T-cell (primary cell): ENCODE measurements at regions not wholly inside any gene's neighbourhood (a gene's known extent, or its start where the extent isn't known, plus 50 kb on each side); places are given as distances from the start of the nearest gene placed in this dataset.
"Not testable (repeated sequence)": the region's sequence is repeated elsewhere in the genome, so short reads cannot be mapped to it uniquely, and the experiment has no call there.

Experiments
- ATAC-seq, 4 experiments: fragments of 200-7000 bp in 3 of 4; fragments of 150-1000 bp in 1 of 4; cut with Tn5 transposase; replicated peaks in 1 of 4; 1 replicate in 3 of 4; 2 replicates in 1 of 4; pipeline ENCODE4 v1.10.0; 2021; ENCODE audit warnings: moderate library complexity in 3 of 4, mild to moderate bottlenecking in 2 of 4, moderate number of reproducible peaks in 1 of 4
- CTCF ChIA-PET, 2 donors: fragments of 300-600 bp; sonication (Branson Sonifier 250); formaldehyde crosslinking; loops; one replicate each; lab custom pipeline; 2022; ENCODE audit warnings: antibody characterized with exemption in 2 of 2; lab: Charles Lee
- POLR2A ChIA-PET, 2 donors: fragments of 300-600 bp; sonication (Branson Sonifier 250); formaldehyde crosslinking; loops; one replicate each; lab custom pipeline; 2022; ENCODE audit warnings: antibody characterized with exemption in 2 of 2; lab: Charles Lee
- DNase-seq, 35 experiments: peaks; one replicate each; pipeline versions ENCODE4 v3.0.0 to v3.0.0-alpha.2; 2013 to 2023
- H3K27ac ChIP-seq: one replicate; pipeline ENCODE4 v1.5.1; 2013; ENCODE audit warnings: low read length
- H3K27me3 ChIP-seq, 2 experiments: replicated peaks in 1 of 2; 1 replicate in 1 of 2; 2 replicates in 1 of 2; pipeline versions ENCODE4 v1.6.1 to v1.7.0; 2013; ENCODE audit warnings: low read length in 1 of 2, mixed read lengths in 1 of 2; ENCODE audit not compliant: control insufficient read depth in 2 of 2, insufficient read depth in 2 of 2; ENCODE audit errors: extremely low read depth in 1 of 2
- H3K36me3 ChIP-seq, 2 donors: 1 replicate in 1 of 2; 2 replicates in 1 of 2; pipeline versions ENCODE4 v1.6.1 to v1.7.0; 2013; ENCODE audit warnings: low read length in 1 of 2; ENCODE audit not compliant: control insufficient read depth in 2 of 2, insufficient read depth in 1 of 2; ENCODE audit errors: extremely low read depth in 1 of 2
- H3K4me1 ChIP-seq, 2 experiments: 1 replicate in 1 of 2; 2 replicates in 1 of 2; pipeline versions ENCODE4 v1.6.1 to v1.7.0; 2013; ENCODE audit warnings: low read length in 2 of 2, mixed read lengths in 1 of 2; ENCODE audit not compliant: insufficient read depth in 2 of 2, control insufficient read depth in 1 of 2; ENCODE audit errors: extremely low read depth in 1 of 2
- H3K4me3 ChIP-seq, 2 donors: 1 replicate in 1 of 2; 2 replicates in 1 of 2; pipeline versions ENCODE4 v1.5.1 to v1.7.0; 2013; ENCODE audit warnings: mild to moderate bottlenecking in 2 of 2, low read length in 1 of 2, moderate library complexity in 1 of 2; ENCODE audit not compliant: control insufficient read depth in 1 of 2; ENCODE audit errors: extremely low read depth in 1 of 2
- H3K9me3 ChIP-seq: 2 replicates; pipeline ENCODE4 v1.7.0; 2013
- H3K27ac Mint-ChIP-seq, 2 donors: one replicate each; pipeline ENCODE4 v1.8.0; 2020 to 2021; ENCODE audit warnings: mild to moderate bottlenecking in 2 of 2, mixed read lengths in 2 of 2
- H3K27me3 Mint-ChIP-seq, 2 donors: one replicate each; pipeline ENCODE4 v1.8.0; 2021 to 2022; ENCODE audit warnings: mixed read lengths in 2 of 2
- H3K36me3 Mint-ChIP-seq: one replicate; pipeline ENCODE4 v1.8.0; 2021; ENCODE audit warnings: mixed read lengths
- H3K4me1 Mint-ChIP-seq, 3 donors: one replicate each; pipeline ENCODE4 v1.8.0; 2020 to 2022; ENCODE audit warnings: mixed read lengths in 3 of 3, mild to moderate bottlenecking in 1 of 3
- H3K4me3 Mint-ChIP-seq, 3 donors: one replicate each; pipeline ENCODE4 v1.8.0; 2020 to 2022; ENCODE audit warnings: mild to moderate bottlenecking in 3 of 3, mixed read lengths in 3 of 3, moderate library complexity in 3 of 3
- H3K9me3 Mint-ChIP-seq, 3 donors: one replicate each; pipeline ENCODE4 v1.8.0; 2020 to 2022; ENCODE audit warnings: mixed read lengths in 3 of 3
- WGBS: methylation state at CpG from one replicate; pipeline ENCODE4 v1.1.5; 2013; ENCODE audit warnings: missing lambda C conversion rate; ENCODE audit not compliant: insufficient coverage; 5-methylcytosine and 5-hydroxymethylcytosine counted together

DNA sequence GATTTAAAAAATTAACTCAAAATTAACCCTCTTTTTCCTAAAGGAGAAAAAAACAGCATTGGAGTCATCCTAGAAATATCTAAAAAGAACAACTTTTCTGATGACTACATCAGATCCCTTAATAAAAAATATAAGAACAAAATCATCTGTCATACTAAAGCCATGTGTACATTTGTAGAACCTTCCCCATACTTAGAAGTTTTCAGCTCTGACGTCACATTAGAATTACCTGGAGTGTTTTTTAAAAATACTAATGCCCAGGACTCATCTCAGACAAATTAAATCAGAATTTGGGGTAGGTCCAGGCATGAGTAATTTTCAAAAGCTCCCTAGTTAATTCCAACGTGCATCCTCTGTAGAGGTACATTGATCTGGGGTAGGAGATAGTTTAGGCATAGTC lies 598.0 kb downstream of the DSC3 start:
- Histone ChIP-seq H3K9me3 (no peaks in the 10 kb centered on the region), H3K27ac (no peak overlapping the region), H3K4me1 (no peaks in the 10 kb centered on the region), H3K36me3 (no peaks in the 10 kb centered on the region), H3K27me3 (no peaks in the 10 kb centered on the region), H3K4me3 (no peak overlapping the region)
- Mint-ChIP-seq H3K27ac (no peak overlapping the region), H3K4me3 (no peak overlapping the region), H3K36me3 (no peaks in the 10 kb centered on the region), H3K9me3 (peaks cover 5 to 32% (median 27%) of the 10 kb centered on the region in 3 donors), H3K27me3 (no peaks in the 10 kb centered on the region), H3K4me1 (no peaks in the 10 kb centered on the region)
- no peak for ATAC-seq
- ChIA-PET POLR2A (no interaction called here), CTCF (no interaction called here)
- DNase-seq = no peak
- WGBS = no CpG with 5 or more reads among the region's 2 CpGs

- Histone ChIP-seq H3K4me1 (no peaks in the 10 kb centered on the region), H3K9me3 (no peaks in the 10 kb centered on the region), H3K27ac (no peak overlapping the region), H3K4me3 (no peak overlapping the region), H3K36me3 (no peaks in the 10 kb centered on the region), H3K27me3 (no peaks in the 10 kb centered on the region)
- Mint-ChIP-seq H3K36me3 (no peaks in the 10 kb centered on the region), H3K4me3 (no peak overlapping the region), H3K27ac (no peak overlapping the region), H3K27me3 (no peaks in the 10 kb centered on the region), H3K9me3 (peaks cover 12 to 39% (median 31%) of the 10 kb centered on the region in 3 donors), H3K4me1 (no peaks in the 10 kb centered on the region)
- WGBS = no CpG with 5 or more reads among the region's 2 CpGs
- ChIA-PET POLR2A (no interaction called here), CTCF (no interaction called here)
- ATAC-seq (no peak), DNase-seq (no peak)
These were observed 602.2 kb downstream of the DSC3 start for GRCh38 chr18:30440351-30440750.

GRCh38 chr18:30439174-30439573 lies 603.4 kb downstream of the DSC3 start:
- no peaks in the 10 kb centered on the region for H3K27me3 ChIP-seq
- no peak for ATAC-seq
- no peaks in the 10 kb centered on the region for H3K36me3 ChIP-seq
- DNase-seq = no peak
- H3K27ac ChIP-seq = no peak overlapping the region
- H3K36me3 Mint-ChIP-seq = no peaks in the 10 kb centered on the region
- H3K27ac Mint-ChIP-seq = no peak overlapping the region
- no peaks in the 10 kb centered on the region for H3K27me3 Mint-ChIP-seq
- WGBS = 80% methylated on average over 2 of the region's 2 CpGs
- no peaks in the 10 kb centered on the region for H3K4me1 Mint-ChIP-seq
- ChIA-PET POLR2A (no interaction called here), CTCF (no interaction called here)
- H3K9me3 Mint-ChIP-seq = peaks cover 12 to 38% (median 25%) of the 10 kb centered on the region in 3 donors
- no peaks in the 10 kb centered on the region for H3K9me3 ChIP-seq
- no peak overlapping the region for H3K4me3 ChIP-seq
- H3K4me3 Mint-ChIP-seq = no peak overlapping the region
- no peaks in the 10 kb centered on the region for H3K4me1 ChIP-seq

GRCh38 chr18:30432349-30432748 lies 610.2 kb downstream of the DSC3 start:
- Histone ChIP-seq H3K9me3 (no peaks in the 10 kb centered on the region), H3K27ac (no peak overlapping the region), H3K4me3 (no peak overlapping the region), H3K27me3 (no peaks in the 10 kb centered on the region), H3K36me3 (no peaks in the 10 kb centered on the region), H3K4me1 (no peaks in the 10 kb centered on the region)
- H3K4me1 Mint-ChIP-seq = no peaks in the 10 kb centered on the region
- ATAC-seq = no peak
- ChIA-PET POLR2A (no interaction called here), CTCF (no interaction called here)
- H3K27me3 Mint-ChIP-seq = no peaks in the 10 kb centered on the region
- WGBS = no CpG with 5 or more reads among the region's 2 CpGs
- DNase-seq = no peak
- H3K4me3 Mint-ChIP-seq = no peak overlapping the region
- H3K36me3 Mint-ChIP-seq = no peaks in the 10 kb centered on the region
- no peak overlapping the region for H3K27ac Mint-ChIP-seq
- H3K9me3 Mint-ChIP-seq = peaks cover 9 to 23% (median 9%) of the 10 kb centered on the region in 3 donors

DNA sequence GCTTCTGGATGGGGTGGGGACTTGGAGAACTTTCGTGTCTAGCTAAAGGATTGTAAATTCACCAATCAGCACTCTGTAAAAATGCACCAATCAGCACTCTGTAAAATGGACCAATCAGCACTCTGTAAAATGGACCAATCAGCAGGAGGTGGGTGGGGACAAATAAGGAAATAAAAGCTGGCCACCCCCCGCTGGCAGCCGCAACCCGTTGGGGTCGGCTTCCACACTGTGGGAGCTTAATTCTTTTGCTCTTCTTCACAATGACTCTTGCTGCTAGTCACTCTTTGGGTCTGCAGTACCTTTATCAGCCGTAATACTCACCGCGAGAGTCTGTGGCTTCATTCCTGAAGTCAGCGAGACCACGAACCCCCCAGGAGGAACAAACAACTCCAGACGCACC lies 623.1 kb downstream of the DSC3 start:
- H3K27me3 ChIP-seq, H3K36me3 Mint-ChIP-seq, H3K4me1 ChIP-seq, H3K4me3 Mint-ChIP-seq, H3K27ac Mint-ChIP-seq, CTCF ChIA-PET, H3K36me3 ChIP-seq, ATAC-seq, H3K4me1 Mint-ChIP-seq, DNase-seq, H3K4me3 ChIP-seq, H3K9me3 ChIP-seq, H3K27me3 Mint-ChIP-seq, H3K27ac ChIP-seq: not testable (repeated sequence)
- H3K9me3 Mint-ChIP-seq = peaks cover 11 to 22% (median 22%) of the 10 kb centered on the region in 3 donors
- POLR2A ChIA-PET = interaction anchor here in 1 of 2 donors (0.6 kb wide), 1 partner anchor 20 kb away, joined by 3 read pairs; no protein-coding TSS in a partner anchor
- WGBS = 98% methylated on average over 9 of the region's 11 CpGs

GRCh38 chr18:30415903-30416302 lies 626.6 kb downstream of the DSC3 start:
- Mint-ChIP-seq H3K36me3 (no peaks in the 10 kb centered on the region), H3K27ac (no peak overlapping the region), H3K27me3 (no peaks in the 10 kb centered on the region), H3K9me3 (peaks cover 6 to 22% (median 16%) of the 10 kb centered on the region in 3 donors), H3K4me3 (no peak overlapping the region), H3K4me1 (no peaks in the 10 kb centered on the region)
- DNase-seq (no peak), ATAC-seq (no peak)
- Histone ChIP-seq H3K4me1 (no peaks in the 10 kb centered on the region), H3K27ac (no peak overlapping the region), H3K36me3 (no peaks in the 10 kb centered on the region), H3K9me3 (no peaks in the 10 kb centered on the region), H3K27me3 (no peaks in the 10 kb centered on the region), H3K4me3 (no peak overlapping the region)
- no CpG with 5 or more reads among the region's 2 CpGs for WGBS
- ChIA-PET CTCF (no interaction called here), POLR2A (no interaction called here)

GRCh38 chr18:30409120-30409519 lies 633.4 kb downstream of the DSC3 start:
- Histone ChIP-seq H3K27me3 (no peaks in the 10 kb centered on the region), H3K4me1 (no peaks in the 10 kb centered on the region), H3K9me3 (no peaks in the 10 kb centered on the region), H3K27ac (no peak overlapping the region), H3K4me3 (no peak overlapping the region), H3K36me3 (no peaks in the 10 kb centered on the region)
- WGBS = 81% methylated on average over 3 of the region's 3 CpGs
- H3K4me3 Mint-ChIP-seq = no peak overlapping the region
- no peaks in the 10 kb centered on the region for H3K36me3 Mint-ChIP-seq
- ChIA-PET POLR2A (no interaction called here), CTCF (no interaction called here)
- H3K9me3 Mint-ChIP-seq = peaks cover 11 to 16% (median 14%) of the 10 kb centered on the region in 3 donors
- no peaks in the 10 kb centered on the region for H3K4me1 Mint-ChIP-seq
- ATAC-seq = no peak
- no peaks in the 10 kb centered on the region for H3K27me3 Mint-ChIP-seq
- no peak for DNase-seq
- no peak overlapping the region for H3K27ac Mint-ChIP-seq
